Stimulated activated CD4-positive, alpha-beta T cell treated with anti-CD3 and anti-CD28 coated beads, Interleukin-1b, Interleukin-23, amount 100 ng/mL, for 1 hour (primary cell): ENCODE measurements at regions not wholly inside any gene's neighbourhood (a gene's known extent, or its start where the extent isn't known, plus 50 kb on each side); places are given as distances from the start of the nearest gene placed in this dataset.

Source experiments
- DNase-seq, 2 donors: peaks; one replicate each; pipeline ENCODE4 v3.0.0-alpha.2; 2020; ENCODE audit warnings: low read depth in 2 of 2

GRCh38 chr1:4924356-4924755 lies 269.9 kb downstream of the AJAP1 start:
- no peak for DNase-seq

- DNase-seq = no peak
Measured at GRCh38 chr1:4916610-4917009, 262.2 kb downstream of the AJAP1 start.

GRCh38 chr1:4915154-4915553 lies 260.7 kb downstream of the AJAP1 start:
- no peak for DNase-seq

DNA sequence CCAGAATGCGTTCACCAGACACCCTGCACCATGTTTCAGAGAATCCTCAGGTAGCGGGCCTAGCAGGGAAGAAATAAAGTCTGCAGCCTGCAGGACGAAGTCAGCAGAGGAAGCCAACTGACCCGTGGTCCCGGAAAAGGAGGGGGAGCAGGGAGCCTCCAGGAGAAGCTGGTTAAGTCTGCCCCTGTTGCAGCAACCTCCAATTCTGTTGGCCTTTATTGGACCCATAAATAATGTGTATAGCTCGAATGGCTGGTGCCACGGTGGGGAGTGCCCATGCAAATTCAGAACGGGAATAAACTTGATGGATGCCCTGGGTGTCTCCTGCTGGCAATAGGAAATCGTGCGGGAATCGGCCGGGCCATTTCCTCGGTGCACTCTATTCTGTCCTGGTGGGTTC lies 254.1 kb downstream of the AJAP1 start:
- no peak for DNase-seq

- no peak for DNase-seq
Measured at GRCh38 chr1:4894566-4894965, 240.2 kb downstream of the AJAP1 start.

DNA sequence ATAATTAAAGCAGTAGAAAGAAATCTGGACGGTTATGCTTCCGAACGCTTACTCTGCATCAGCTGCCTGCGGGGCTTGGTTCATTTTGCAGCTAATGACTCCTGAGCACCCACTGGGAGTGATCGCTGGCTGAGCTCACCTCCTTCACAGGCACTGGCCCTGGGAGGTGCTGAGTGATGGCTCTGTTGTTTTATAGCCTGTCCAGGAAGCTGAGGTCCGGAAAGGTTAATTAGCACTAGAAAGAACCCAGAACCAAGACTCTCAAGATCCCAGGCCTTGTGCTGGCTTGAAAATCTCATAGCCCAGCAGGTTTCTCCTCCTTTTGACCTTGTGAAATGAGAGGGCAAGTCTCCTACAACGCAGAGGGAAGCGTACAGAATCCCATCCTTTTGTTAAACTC lies 226.2 kb downstream of the AJAP1 start:
- DNase-seq = no peak

GRCh38 chr1:4877426-4877825 lies 223.0 kb downstream of the AJAP1 start:
- DNase-seq = no peak

DNA sequence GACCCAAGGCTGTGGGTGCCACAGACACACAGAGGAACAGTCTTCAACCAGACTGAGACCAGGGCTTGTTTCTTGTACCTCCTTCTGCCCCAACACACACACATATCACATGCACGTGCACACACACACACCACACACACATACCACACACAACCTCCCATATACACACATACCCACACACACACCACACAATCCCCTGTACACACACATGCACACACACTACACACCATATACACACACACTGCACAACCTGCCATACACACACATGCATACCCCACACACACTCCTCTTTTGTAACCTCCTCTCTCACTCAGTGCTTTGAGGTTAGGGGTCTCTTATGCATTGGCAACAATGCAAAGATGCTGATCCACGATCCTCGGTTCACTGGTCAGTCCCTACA lies 217.0 kb downstream of the AJAP1 start:
- DNase-seq = no peak

GRCh38 chr1:4868521-4868920 lies 214.1 kb downstream of the AJAP1 start:
- DNase-seq = no peak

DNA sequence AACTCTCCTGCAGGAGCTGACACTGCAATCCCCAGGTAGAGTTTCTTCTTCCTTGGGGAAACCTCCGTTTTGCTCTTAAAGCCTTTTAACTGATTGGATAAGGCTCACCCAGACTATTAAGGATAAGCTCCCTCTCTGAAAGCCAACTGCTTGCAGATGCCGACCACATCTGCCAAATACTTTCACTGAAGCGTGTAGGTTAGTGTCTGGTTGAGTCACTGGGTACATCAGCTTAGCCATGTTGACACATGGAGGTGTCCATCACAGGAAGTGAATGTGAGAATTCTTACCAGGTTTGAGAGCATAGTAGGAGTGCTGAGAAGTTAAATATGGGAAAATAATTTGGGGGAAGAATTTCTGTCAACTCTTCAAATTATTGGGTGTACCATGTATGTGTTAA lies 202.0 kb downstream of the AJAP1 start:
- DNase-seq = no peak

GRCh38 chr1:4854367-4854766 lies 200.0 kb downstream of the AJAP1 start:
- DNase-seq = no peak

DNA sequence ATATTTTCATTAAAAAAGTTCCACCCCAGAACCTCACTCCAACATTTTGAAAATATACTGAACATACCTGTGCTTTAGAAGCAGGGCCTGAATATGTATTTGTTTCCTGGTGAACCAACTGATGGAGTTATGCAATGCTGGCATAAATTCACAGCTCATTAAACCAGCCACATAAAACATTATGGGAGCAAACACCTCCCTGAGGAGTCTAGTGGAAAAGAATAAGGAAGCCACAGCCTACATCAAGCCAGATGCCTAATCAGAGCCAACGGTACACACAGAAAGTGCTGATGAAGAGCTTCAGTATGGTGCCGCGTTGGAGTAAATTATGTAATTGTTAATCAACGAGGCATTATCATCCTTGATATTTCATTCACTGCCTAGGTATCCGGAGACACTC lies 199.5 kb downstream of the AJAP1 start:
- DNase-seq = no peak

- no peak for DNase-seq
Measured at GRCh38 chr1:4851385-4852065, 197.1 kb downstream of the AJAP1 start.

- no peak for DNase-seq
Measured at GRCh38 chr1:4848431-4848830, 194.0 kb downstream of the AJAP1 start.

DNA sequence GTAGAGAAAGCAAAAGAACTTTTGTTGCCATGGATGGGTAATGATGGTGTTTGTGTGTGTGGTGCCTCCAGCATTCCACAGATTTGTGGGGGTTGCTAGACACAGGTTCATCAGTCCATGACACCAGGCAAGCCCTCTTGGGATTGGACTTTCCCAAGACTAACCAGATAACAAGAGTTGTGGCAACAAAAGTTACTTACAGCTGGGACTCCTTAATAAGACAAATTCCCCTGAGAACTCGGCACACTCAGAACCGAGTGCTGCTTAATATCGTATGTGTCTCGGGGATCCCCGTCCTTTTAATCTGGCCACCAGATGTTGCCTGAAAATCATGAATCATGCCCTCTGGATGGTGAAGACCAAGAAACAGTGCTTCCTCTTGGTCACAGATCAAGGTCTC lies 193.3 kb downstream of the AJAP1 start:
- DNase-seq = no peak
